Keratinocyte (primary cell): ENCODE measurements at regions not wholly inside any gene's neighbourhood (a gene's known extent, or its start where the extent isn't known, plus 50 kb on each side); places are given as distances from the start of the nearest gene placed in this dataset.

Experiments
- DNase-seq: peaks from one replicate; pipeline ENCODE4 v3.0.0-alpha.2; 2011; ENCODE audit warnings: low read depth, missing footprints, low spot score
- FAIRE-seq: peaks from 2 replicates; lab custom pipeline; 2011; peaks lifted over from hg19 to GRCh38; lab: Jason Lieb, UNC
- H2AFZ ChIP-seq: 2 replicates; pipeline ENCODE4 v1.6.0; 2012; ENCODE audit warnings: low read length, control low read depth, inconsistent platforms; ENCODE audit not compliant: control insufficient read depth
- H3K27ac ChIP-seq: 2 replicates; pipeline ENCODE4 v1.5.1; 2011; ENCODE audit warnings: low read length; ENCODE audit not compliant: control insufficient read depth, insufficient read depth
- H3K27me3 ChIP-seq: 3 replicates; pipeline ENCODE4 v1.6.0; 2011; ENCODE audit warnings: low read length; ENCODE audit not compliant: control insufficient read depth, insufficient read depth; ENCODE audit errors: extremely low read depth
- H3K36me3 ChIP-seq, 2 experiments: 2 replicates in 1 of 2; 3 replicates in 1 of 2; pipeline ENCODE4 v1.5.1; 2011; ENCODE audit warnings: low read length in 2 of 2, mild to moderate bottlenecking in 1 of 2; ENCODE audit not compliant: control insufficient read depth in 2 of 2, insufficient read depth in 2 of 2; ENCODE audit errors: extremely low read depth in 1 of 2
- H3K4me1 ChIP-seq: 3 replicates; pipeline ENCODE4 v1.5.1; 2011; ENCODE audit warnings: low read length; ENCODE audit not compliant: control insufficient read depth, insufficient read depth; ENCODE audit errors: extremely low read depth
- H3K4me2 ChIP-seq: 3 replicates; pipeline ENCODE4 v1.6.0; 2011; ENCODE audit warnings: low read depth, low read length; ENCODE audit not compliant: control insufficient read depth, insufficient read depth; ENCODE audit errors: extremely low read depth
- H3K4me3 ChIP-seq, 3 experiments: fragments of 200-600 bp in 1 of 3; sonication (generic) in 1 of 3; 2 replicates in 2 of 3; 3 replicates in 1 of 3; pipeline ENCODE4 v1.5.1; 2011 to 2016; ENCODE audit warnings: low read length in 3 of 3, mild to moderate bottlenecking in 3 of 3, control low read depth in 2 of 3, inconsistent platforms in 1 of 3, low read depth in 1 of 3, mixed read lengths in 1 of 3, mixed run types in 1 of 3, moderate library complexity in 1 of 3; ENCODE audit not compliant: control insufficient read depth in 2 of 3, insufficient read depth in 2 of 3; ENCODE audit errors: extremely low read depth in 1 of 3
- H3K79me2 ChIP-seq: 2 replicates; pipeline ENCODE4 v1.6.0; 2012; ENCODE audit warnings: low read length; ENCODE audit not compliant: control insufficient read depth, insufficient read depth
- H3K9ac ChIP-seq: 3 replicates; pipeline ENCODE4 v1.6.0; 2011; ENCODE audit warnings: low read length; ENCODE audit not compliant: control insufficient read depth, insufficient read depth; ENCODE audit errors: extremely low read depth
- H3K9me1 ChIP-seq: 3 replicates; pipeline ENCODE4 v1.6.0; 2011; ENCODE audit warnings: low read length; ENCODE audit not compliant: control insufficient read depth, insufficient read depth; ENCODE audit errors: extremely low read depth
- H3K9me3 ChIP-seq: 2 replicates; pipeline ENCODE4 v1.5.1; 2012; ENCODE audit warnings: low read depth, low read length; ENCODE audit not compliant: control insufficient read depth
- H4K20me1 ChIP-seq: 3 replicates; pipeline ENCODE4 v1.6.0; 2011; ENCODE audit warnings: low read length; ENCODE audit not compliant: control insufficient read depth, insufficient read depth; ENCODE audit errors: extremely low read depth
- EZH2 ChIP-seq: IDR thresholded peaks from one replicate; pipeline ENCODE4 v1.6.1; 2012; ENCODE audit warnings: inconsistent platforms, mild to moderate bottlenecking, low read length, moderate library complexity
- dilution Hi-C: fragments of 300-500 bp; cut with MboI; formaldehyde crosslinking; loops from one replicate; pipeline ENCODE4 v1.7.0; 2020; ENCODE audit warnings: low sequenced_read_pairs; ENCODE audit not compliant: extremely low pct_ligation_motif_present
- TF ChIP-seq, protein P1 (sequence below), 3 experiments: IDR thresholded peaks in 1 of 3; conservative IDR thresholded peaks in 1 of 3; optimal IDR thresholded peaks in 1 of 3; 2 replicates in 2 of 3; 3 replicates in 1 of 3; pipeline versions ENCODE3 to v1.5.1; 2011; ENCODE audit warnings: low read length in 3 of 3, mild to moderate bottlenecking in 3 of 3, moderate library complexity in 2 of 3, control low read depth in 1 of 3, inconsistent platforms in 1 of 3; ENCODE audit not compliant: insufficient read depth in 2 of 3; ENCODE audit errors: extremely low read depth in 1 of 3

DNA sequence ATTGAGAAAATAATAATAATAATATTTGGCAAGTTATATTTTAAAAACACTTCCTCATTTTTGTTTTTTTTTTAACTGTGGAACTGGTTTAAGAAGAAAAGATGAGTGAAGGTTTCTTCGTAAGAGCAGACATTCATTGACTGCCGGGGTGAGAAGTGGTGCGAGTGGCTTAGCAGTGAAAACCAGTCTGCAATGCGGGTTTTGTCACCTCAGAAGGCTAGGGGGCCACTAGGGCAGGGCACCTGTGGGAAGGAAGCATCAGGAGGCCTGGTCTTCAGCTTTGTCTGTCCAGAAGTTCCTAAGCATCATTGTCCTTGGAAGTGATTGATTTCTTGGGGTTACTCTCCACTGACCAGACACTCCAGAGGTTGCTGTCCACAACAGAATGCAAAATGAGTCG is 339.2 kb downstream of the ZNF326 start:
- no peak overlapping the region for H2AFZ ChIP-seq
- TF ChIP-seq EZH2 = no peak
- TF ChIP-seq, protein P1, sequence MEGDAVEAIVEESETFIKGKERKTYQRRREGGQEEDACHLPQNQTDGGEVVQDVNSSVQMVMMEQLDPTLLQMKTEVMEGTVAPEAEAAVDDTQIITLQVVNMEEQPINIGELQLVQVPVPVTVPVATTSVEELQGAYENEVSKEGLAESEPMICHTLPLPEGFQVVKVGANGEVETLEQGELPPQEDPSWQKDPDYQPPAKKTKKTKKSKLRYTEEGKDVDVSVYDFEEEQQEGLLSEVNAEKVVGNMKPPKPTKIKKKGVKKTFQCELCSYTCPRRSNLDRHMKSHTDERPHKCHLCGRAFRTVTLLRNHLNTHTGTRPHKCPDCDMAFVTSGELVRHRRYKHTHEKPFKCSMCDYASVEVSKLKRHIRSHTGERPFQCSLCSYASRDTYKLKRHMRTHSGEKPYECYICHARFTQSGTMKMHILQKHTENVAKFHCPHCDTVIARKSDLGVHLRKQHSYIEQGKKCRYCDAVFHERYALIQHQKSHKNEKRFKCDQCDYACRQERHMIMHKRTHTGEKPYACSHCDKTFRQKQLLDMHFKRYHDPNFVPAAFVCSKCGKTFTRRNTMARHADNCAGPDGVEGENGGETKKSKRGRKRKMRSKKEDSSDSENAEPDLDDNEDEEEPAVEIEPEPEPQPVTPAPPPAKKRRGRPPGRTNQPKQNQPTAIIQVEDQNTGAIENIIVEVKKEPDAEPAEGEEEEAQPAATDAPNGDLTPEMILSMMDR (optimal IDR thresholded peaks at IDR 0.05 in 1 of 3, IDR thresholded peaks at IDR 0.05 in 1 of 3, conservative IDR thresholded peaks at IDR 0.05 in 1 of 3; ENCODE audit: extremely low read depth in 1 of 3, insufficient read depth in 2 of 3, low read length in 3 of 3) = no peak
- H3K79me2 ChIP-seq = no peaks in the 10 kb centered on the region

DNA sequence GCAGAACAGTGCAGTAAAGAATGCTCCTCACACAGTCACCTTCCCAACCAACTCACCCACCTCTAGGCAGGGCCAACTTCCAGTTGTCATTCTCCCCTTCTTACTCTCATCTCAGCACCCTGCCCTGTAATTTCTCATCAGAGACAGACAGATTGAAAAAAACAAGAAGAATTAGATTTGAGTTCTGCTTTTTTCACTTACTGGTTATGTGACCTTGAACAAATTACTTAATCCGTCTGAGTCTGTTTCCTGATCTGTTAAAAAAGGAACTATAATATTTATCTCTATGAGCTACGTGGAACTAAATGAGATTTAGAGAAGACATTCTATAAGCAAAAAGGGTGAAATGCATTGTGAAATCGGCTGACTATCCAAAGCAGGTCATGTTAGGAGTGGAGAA is 330.3 kb downstream of the ZNF326 start:
- Histone ChIP-seq H3K4me1 (no peaks in the 10 kb centered on the region), H3K9me3 (no peaks in the 10 kb centered on the region), H3K79me2 (no peaks in the 10 kb centered on the region), H3K9ac (no peak overlapping the region), H4K20me1 (no peaks in the 10 kb centered on the region), H3K27me3 (no peaks in the 10 kb centered on the region), H3K36me3 (no peaks in the 10 kb centered on the region), H3K4me3 (no peak overlapping the region), H3K27ac (no peak overlapping the region), H3K9me1 (no peaks in the 10 kb centered on the region), H3K4me2 (no peak overlapping the region), H2AFZ (no peak overlapping the region)
- no peak for FAIRE-seq
- no peak for DNase-seq
- dilution Hi-C loops = no loop called here
- no peak for TF ChIP-seq EZH2
- TF ChIP-seq, protein P1 (optimal IDR thresholded peaks at IDR 0.05 in 1 of 3, IDR thresholded peaks at IDR 0.05 in 1 of 3, conservative IDR thresholded peaks at IDR 0.05 in 1 of 3; ENCODE audit: extremely low read depth in 1 of 3, insufficient read depth in 2 of 3, low read length in 3 of 3) = no peak

More for the DNA sequence above, 339.2 kb downstream of the ZNF326 start:
- H3K27me3 ChIP-seq = no peaks in the 10 kb centered on the region
- H4K20me1 ChIP-seq = no peaks in the 10 kb centered on the region
- no peaks in the 10 kb centered on the region for H3K36me3 ChIP-seq
- H3K4me1 ChIP-seq = no peaks in the 10 kb centered on the region
- dilution Hi-C loops = no loop called here
- no peaks in the 10 kb centered on the region for H3K9me3 ChIP-seq
- H3K27ac ChIP-seq = no peak overlapping the region
- no peak overlapping the region for H3K9ac ChIP-seq
- H3K4me2 ChIP-seq = no peak overlapping the region
- DNase-seq (no peak), FAIRE-seq (no peak)
- no peaks in the 10 kb centered on the region for H3K9me1 ChIP-seq
- H3K4me3 ChIP-seq = no peak overlapping the region
